C4-2B (cell line): ENCODE measurements at regions not wholly inside any gene's neighbourhood (a gene's known extent, or its start where the extent isn't known, plus 50 kb on each side); places are given as distances from the start of the nearest gene placed in this dataset.

ENCODE experiments used
- ZFX ChIP-seq: fragments of 450-650 bp; IDR thresholded peaks from 2 replicates; pipeline ENCODE4 v1.6.1; 2017
- TF ChIP-seq, protein P1 (sequence below): fragments of 450-650 bp; conservative IDR thresholded peaks from 2 replicates; pipeline ENCODE4 v1.5.1; 2017; ENCODE audit warnings: mild to moderate bottlenecking

DNA sequence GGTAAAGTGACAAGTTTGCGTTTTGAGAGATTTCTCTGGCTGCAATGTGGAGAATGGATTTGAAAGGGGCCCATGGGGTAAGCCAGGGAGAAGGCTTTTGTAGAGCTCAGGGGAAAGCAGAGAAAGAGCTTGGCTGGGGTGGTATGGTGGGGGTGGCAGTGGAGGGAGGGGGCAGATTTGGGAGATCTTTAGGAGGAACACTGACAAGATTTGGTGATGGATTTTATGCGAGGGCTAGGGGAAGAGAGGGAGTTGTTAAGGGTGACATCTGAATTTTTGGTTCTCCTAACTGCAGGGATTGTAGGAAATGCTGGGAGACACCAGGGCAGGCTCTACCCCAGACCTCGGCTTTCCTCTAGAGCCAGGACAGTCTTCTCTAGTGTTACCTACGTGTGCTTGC lies 108.7 kb upstream of the ZNF678 start:
- TF ChIP-seq, protein P1, sequence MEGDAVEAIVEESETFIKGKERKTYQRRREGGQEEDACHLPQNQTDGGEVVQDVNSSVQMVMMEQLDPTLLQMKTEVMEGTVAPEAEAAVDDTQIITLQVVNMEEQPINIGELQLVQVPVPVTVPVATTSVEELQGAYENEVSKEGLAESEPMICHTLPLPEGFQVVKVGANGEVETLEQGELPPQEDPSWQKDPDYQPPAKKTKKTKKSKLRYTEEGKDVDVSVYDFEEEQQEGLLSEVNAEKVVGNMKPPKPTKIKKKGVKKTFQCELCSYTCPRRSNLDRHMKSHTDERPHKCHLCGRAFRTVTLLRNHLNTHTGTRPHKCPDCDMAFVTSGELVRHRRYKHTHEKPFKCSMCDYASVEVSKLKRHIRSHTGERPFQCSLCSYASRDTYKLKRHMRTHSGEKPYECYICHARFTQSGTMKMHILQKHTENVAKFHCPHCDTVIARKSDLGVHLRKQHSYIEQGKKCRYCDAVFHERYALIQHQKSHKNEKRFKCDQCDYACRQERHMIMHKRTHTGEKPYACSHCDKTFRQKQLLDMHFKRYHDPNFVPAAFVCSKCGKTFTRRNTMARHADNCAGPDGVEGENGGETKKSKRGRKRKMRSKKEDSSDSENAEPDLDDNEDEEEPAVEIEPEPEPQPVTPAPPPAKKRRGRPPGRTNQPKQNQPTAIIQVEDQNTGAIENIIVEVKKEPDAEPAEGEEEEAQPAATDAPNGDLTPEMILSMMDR = no peak
- TF ChIP-seq ZFX = no peak
